SK-N-SH treated with all-trans-retinoic acid at 6 μM for 48 hours (cell line): ENCODE measurements at regions not wholly inside any gene's neighbourhood (a gene's known extent, or its start where the extent isn't known, plus 50 kb on each side); places are given as distances from the start of the nearest gene placed in this dataset.

Source experiments
- ARNTL ChIP-seq: fragments of 450-650 bp; formaldehyde crosslinking; IDR thresholded peaks from 2 replicates; pipeline ENCODE4 v1.5.0; 2020; ENCODE audit warnings: low read depth, mild to moderate bottlenecking, moderate library complexity, borderline replicate concordance
- CREB5 ChIP-seq: fragments of 250-450 bp; sonication (Bioruptor Pico); IDR thresholded peaks from 2 replicates; pipeline ENCODE4 v1.5.1; 2020; ENCODE audit warnings: low read depth, mild to moderate bottlenecking, moderate library complexity
- CSDC2 ChIP-seq: fragments of 250-450 bp; sonication (Bioruptor Pico); IDR thresholded peaks from 2 replicates; pipeline ENCODE4 v1.5.0; 2020; ENCODE audit warnings: mild to moderate bottlenecking, moderate library complexity
- CSRNP3 ChIP-seq: fragments of 250-450 bp; sonication (Bioruptor Pico); IDR thresholded peaks from 2 replicates; pipeline ENCODE4 v1.5.1; 2021; ENCODE audit warnings: mild to moderate bottlenecking, moderate library complexity
- ESRRG ChIP-seq: fragments of 250-450 bp; sonication (Bioruptor Pico); IDR thresholded peaks from 2 replicates; pipeline ENCODE4 v1.6.1; 2021; ENCODE audit warnings: mild to moderate bottlenecking
- PPARA ChIP-seq: fragments of 250-450 bp; sonication (Bioruptor Pico); IDR thresholded peaks from 2 replicates; pipeline ENCODE4 v1.5.0; 2020; ENCODE audit warnings: mild to moderate bottlenecking, borderline replicate concordance
- RARB ChIP-seq: fragments of 250-450 bp; sonication (Bioruptor Pico); IDR thresholded peaks from 2 replicates; pipeline ENCODE4 v1.8.0; 2021; ENCODE audit warnings: mild to moderate bottlenecking, moderate library complexity
- SNAI2 ChIP-seq: fragments of 250-450 bp; sonication (Bioruptor Pico); IDR thresholded peaks from 2 replicates; pipeline ENCODE4 v1.5.0; 2020; ENCODE audit warnings: mild to moderate bottlenecking, moderate library complexity
- TOX ChIP-seq: fragments of 250-450 bp; sonication (Bioruptor Pico); IDR thresholded peaks from 2 replicates; pipeline ENCODE4 v1.8.0; 2021; ENCODE audit warnings: mild to moderate bottlenecking, moderate library complexity, borderline replicate concordance
- ZC3H10 ChIP-seq: fragments of 250-450 bp; sonication (Bioruptor Pico); IDR thresholded peaks from 2 replicates; pipeline ENCODE4 v1.5.1; 2021; ENCODE audit warnings: mild to moderate bottlenecking, moderate library complexity
- ZFP30 ChIP-seq: fragments of 450-650 bp; formaldehyde crosslinking; IDR thresholded peaks from 2 replicates; pipeline ENCODE4 v1.5.0; 2022; ENCODE audit warnings: mild to moderate bottlenecking, moderate library complexity
- ZNF565 ChIP-seq: fragments of 450-650 bp; formaldehyde crosslinking; conservative IDR thresholded peaks from 2 replicates; pipeline ENCODE4 v1.5.0; 2020; ENCODE audit warnings: low read depth, mild to moderate bottlenecking, moderate library complexity
- ZNF70 ChIP-seq: fragments of 450-650 bp; formaldehyde crosslinking; IDR thresholded peaks from 2 replicates; pipeline ENCODE4 v1.5.0; 2020; ENCODE audit warnings: mild to moderate bottlenecking, moderate library complexity
- TF ChIP-seq, protein P1 (sequence below): fragments of 250-450 bp; sonication (Bioruptor Pico); IDR thresholded peaks from 2 replicates; pipeline ENCODE4 v1.8.0; 2020; ENCODE audit warnings: mild to moderate bottlenecking, moderate library complexity, borderline replicate concordance

DNA sequence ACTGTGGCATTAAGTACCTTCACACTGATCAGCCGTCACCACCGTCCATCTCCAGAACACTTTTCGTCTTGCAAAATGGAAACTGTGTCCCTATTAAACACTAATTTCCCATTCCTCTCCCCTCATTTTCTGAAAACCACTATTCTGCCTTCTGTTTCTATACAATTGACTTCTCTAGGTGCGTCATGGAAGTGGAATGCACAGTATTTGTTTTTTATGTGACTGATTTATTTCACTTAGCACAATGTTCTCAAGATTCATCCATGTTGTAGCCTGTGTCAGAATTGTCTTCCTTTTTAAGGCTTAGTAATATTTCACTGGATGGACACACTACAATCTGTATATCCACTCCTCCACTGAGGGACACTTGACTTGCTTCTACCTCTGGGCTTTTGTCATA, 53.8 kb upstream of the PDE10A start:
- no peak for TF ChIP-seq SNAI2 (CRISPR knock-in tag)
- no peak for TF ChIP-seq CSRNP3 (CRISPR knock-in tag)
- no peak for TF ChIP-seq TOX (CRISPR knock-in tag)
- no peak for TF ChIP-seq ZC3H10
- peak; percentile 49; the same call in 1 of the 2 replicates for TF ChIP-seq ZFP30
- TF ChIP-seq ZNF70 (CRISPR knock-in tag), result no peak
- no peak for TF ChIP-seq ARNTL (CRISPR knock-in tag)
- TF ChIP-seq, protein P1, sequence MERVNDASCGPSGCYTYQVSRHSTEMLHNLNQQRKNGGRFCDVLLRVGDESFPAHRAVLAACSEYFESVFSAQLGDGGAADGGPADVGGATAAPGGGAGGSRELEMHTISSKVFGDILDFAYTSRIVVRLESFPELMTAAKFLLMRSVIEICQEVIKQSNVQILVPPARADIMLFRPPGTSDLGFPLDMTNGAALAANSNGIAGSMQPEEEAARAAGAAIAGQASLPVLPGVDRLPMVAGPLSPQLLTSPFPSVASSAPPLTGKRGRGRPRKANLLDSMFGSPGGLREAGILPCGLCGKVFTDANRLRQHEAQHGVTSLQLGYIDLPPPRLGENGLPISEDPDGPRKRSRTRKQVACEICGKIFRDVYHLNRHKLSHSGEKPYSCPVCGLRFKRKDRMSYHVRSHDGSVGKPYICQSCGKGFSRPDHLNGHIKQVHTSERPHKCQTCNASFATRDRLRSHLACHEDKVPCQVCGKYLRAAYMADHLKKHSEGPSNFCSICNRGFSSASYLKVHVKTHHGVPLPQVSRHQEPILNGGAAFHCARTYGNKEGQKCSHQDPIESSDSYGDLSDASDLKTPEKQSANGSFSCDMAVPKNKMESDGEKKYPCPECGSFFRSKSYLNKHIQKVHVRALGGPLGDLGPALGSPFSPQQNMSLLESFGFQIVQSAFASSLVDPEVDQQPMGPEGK (CRISPR knock-in tag), result no peak
- no peak for TF ChIP-seq PPARA
- no peak for TF ChIP-seq ZNF565 (CRISPR knock-in tag)
- no peak for TF ChIP-seq CSDC2 (CRISPR knock-in tag)
- TF ChIP-seq CREB5 (CRISPR knock-in tag), result no peak
- TF ChIP-seq RARB, result no peak
- TF ChIP-seq ESRRG, result no peak
